OCI-LY1 (cell line): ENCODE measurements at regions not wholly inside any gene's neighbourhood (a gene's known extent, or its start where the extent isn't known, plus 50 kb on each side); places are given as distances from the start of the nearest gene placed in this dataset.

Experiments used
- H2AFZ ChIP-seq: fragments of 200-600 bp; sonication (generic), shearing (Covaris generic); 2 replicates; pipeline ENCODE4 v1.6.0; 2014; ENCODE audit warnings: antibody characterized with exemption, mild to moderate bottlenecking, low read length
- H3F3A ChIP-seq: fragments of 200-600 bp; sonication (generic), shearing (Covaris generic); 2 replicates; pipeline ENCODE4 v1.6.0; 2014; ENCODE audit warnings: mild to moderate bottlenecking, antibody characterized with exemption, low read length, moderate library complexity; ENCODE audit not compliant: insufficient read depth
- H3K27ac ChIP-seq: fragments of 200-600 bp; sonication (generic); 2 replicates; pipeline ENCODE4 v1.5.1; 2014; ENCODE audit warnings: low read length, mixed run types, mild to moderate bottlenecking, low read depth; ENCODE audit not compliant: poor library complexity, severe bottlenecking
- H3K27me3 ChIP-seq: fragments of 200-600 bp; sonication (generic); 2 replicates; pipeline ENCODE4 v1.6.0; 2014; ENCODE audit warnings: antibody characterized with exemption, mild to moderate bottlenecking, low read length, moderate library complexity; ENCODE audit not compliant: insufficient read depth
- H3K36me3 ChIP-seq: fragments of 200-600 bp; sonication (generic); 2 replicates; pipeline ENCODE4 v1.6.1; 2014; ENCODE audit warnings: mild to moderate bottlenecking, antibody characterized with exemption, low read length, moderate library complexity, mixed read lengths; ENCODE audit not compliant: insufficient read depth
- H3K4me1 ChIP-seq: fragments of 200-600 bp; sonication (generic); 2 replicates; pipeline ENCODE4 v1.5.1; 2014; ENCODE audit warnings: mild to moderate bottlenecking, low read length, moderate library complexity; ENCODE audit not compliant: insufficient read depth, severe bottlenecking
- H3K4me2 ChIP-seq: fragments of 200-600 bp; sonication (generic), shearing (Covaris generic); 2 replicates; pipeline ENCODE4 v1.6.1; 2014; ENCODE audit warnings: low read length
- H3K4me3 ChIP-seq: fragments of 200-600 bp; sonication (generic); 2 replicates; pipeline ENCODE4 v1.5.1; 2014; ENCODE audit warnings: low read length, low read depth, mild to moderate bottlenecking, mixed read lengths; ENCODE audit not compliant: poor library complexity, severe bottlenecking
- H3K79me2 ChIP-seq: fragments of 200-600 bp; shearing (Covaris generic); 2 replicates; pipeline ENCODE4 v1.6.1; 2016; ENCODE audit warnings: mixed run types, low read length, mixed read lengths; ENCODE audit not compliant: insufficient read depth
- H3K9ac ChIP-seq: fragments of 200-600 bp; sonication (generic), shearing (Covaris generic); 2 replicates; pipeline ENCODE4 v1.6.1; 2014; ENCODE audit warnings: mild to moderate bottlenecking, low read length, mixed read lengths
- H3K9me2 ChIP-seq: fragments of 200-600 bp; sonication (generic), shearing (Covaris generic); 2 replicates; pipeline ENCODE4 v1.6.1; 2014; ENCODE audit warnings: low read depth, mild to moderate bottlenecking, low read length, mixed read lengths
- H3K9me3 ChIP-seq: fragments of 200-600 bp; shearing (Covaris generic); 2 replicates; pipeline ENCODE4 v1.6.1; 2014; ENCODE audit warnings: low read length, mixed read lengths
- H4K20me1 ChIP-seq: fragments of 200-600 bp; sonication (generic), shearing (Covaris generic); 2 replicates; pipeline ENCODE4 v1.6.0; 2016; ENCODE audit warnings: mild to moderate bottlenecking, low read length; ENCODE audit not compliant: insufficient read depth
- EZH2 ChIP-seq: fragments of 200-600 bp; sonication (generic), shearing (Covaris generic); IDR thresholded peaks from 2 replicates; pipeline ENCODE4 v1.8.0; 2017; ENCODE audit warnings: borderline replicate concordance, mixed run types, mild to moderate bottlenecking, antibody characterized with exemption, low read length, moderate library complexity, mixed read lengths
- TF ChIP-seq, protein P1 (sequence below): fragments of 200-600 bp; sonication (generic), shearing (Covaris generic); IDR thresholded peaks from 2 replicates; pipeline ENCODE4 v1.5.1; 2017; ENCODE audit warnings: mild to moderate bottlenecking, antibody characterized with exemption, low read length, moderate library complexity, mixed read lengths

DNA sequence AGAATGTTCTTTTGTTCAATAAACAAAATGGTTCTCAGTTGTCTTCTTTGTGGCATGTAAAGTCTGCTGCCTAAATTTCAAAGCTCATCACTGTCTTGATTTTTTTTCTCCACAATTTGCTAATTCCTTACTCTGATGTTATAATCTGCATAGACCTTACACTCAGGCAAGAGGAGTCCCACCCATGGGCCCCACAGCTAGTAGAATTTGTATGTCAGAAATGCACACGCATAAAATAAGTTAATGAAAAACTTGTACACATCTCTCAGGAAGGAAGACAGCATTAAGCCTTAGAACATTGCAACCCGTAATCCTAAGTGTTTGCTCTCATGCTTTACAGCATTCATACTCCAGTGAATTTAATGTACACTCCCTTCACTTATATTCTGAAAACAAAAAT, 280.8 kb downstream of the ATXN7L3B start:
- H3K9ac ChIP-seq, result no peak overlapping the region
- no peak overlapping the region for H3K4me3 ChIP-seq
- no peaks in the 10 kb centered on the region for H3F3A ChIP-seq
- no peak overlapping the region for H3K27ac ChIP-seq
- H4K20me1 ChIP-seq, result no peaks in the 10 kb centered on the region
- no peaks in the 10 kb centered on the region for H3K4me1 ChIP-seq
- TF ChIP-seq, protein P1, sequence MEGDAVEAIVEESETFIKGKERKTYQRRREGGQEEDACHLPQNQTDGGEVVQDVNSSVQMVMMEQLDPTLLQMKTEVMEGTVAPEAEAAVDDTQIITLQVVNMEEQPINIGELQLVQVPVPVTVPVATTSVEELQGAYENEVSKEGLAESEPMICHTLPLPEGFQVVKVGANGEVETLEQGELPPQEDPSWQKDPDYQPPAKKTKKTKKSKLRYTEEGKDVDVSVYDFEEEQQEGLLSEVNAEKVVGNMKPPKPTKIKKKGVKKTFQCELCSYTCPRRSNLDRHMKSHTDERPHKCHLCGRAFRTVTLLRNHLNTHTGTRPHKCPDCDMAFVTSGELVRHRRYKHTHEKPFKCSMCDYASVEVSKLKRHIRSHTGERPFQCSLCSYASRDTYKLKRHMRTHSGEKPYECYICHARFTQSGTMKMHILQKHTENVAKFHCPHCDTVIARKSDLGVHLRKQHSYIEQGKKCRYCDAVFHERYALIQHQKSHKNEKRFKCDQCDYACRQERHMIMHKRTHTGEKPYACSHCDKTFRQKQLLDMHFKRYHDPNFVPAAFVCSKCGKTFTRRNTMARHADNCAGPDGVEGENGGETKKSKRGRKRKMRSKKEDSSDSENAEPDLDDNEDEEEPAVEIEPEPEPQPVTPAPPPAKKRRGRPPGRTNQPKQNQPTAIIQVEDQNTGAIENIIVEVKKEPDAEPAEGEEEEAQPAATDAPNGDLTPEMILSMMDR, result no peak
- no peak for TF ChIP-seq EZH2
- no peaks in the 10 kb centered on the region for H3K9me2 ChIP-seq
- H3K9me3 ChIP-seq, result no peaks in the 10 kb centered on the region
- H3K27me3 ChIP-seq, result no peaks in the 10 kb centered on the region
- H3K4me2 ChIP-seq, result no peak overlapping the region
- H2AFZ ChIP-seq, result no peak overlapping the region
- no peaks in the 10 kb centered on the region for H3K36me3 ChIP-seq
- H3K79me2 ChIP-seq, result no peaks in the 10 kb centered on the region

GRCh38 chr12:74820324-74820723, 282.7 kb downstream of the ATXN7L3B start:
- Histone ChIP-seq H3K79me2 (no peaks in the 10 kb centered on the region), H3K27ac (no peak overlapping the region), H4K20me1 (no peaks in the 10 kb centered on the region), H3K9me3 (no peaks in the 10 kb centered on the region), H3K4me3 (no peak overlapping the region), H3F3A (no peaks in the 10 kb centered on the region), H3K9ac (no peak overlapping the region), H2AFZ (no peak overlapping the region), H3K36me3 (no peaks in the 10 kb centered on the region), H3K9me2 (no peaks in the 10 kb centered on the region), H3K4me2 (no peak overlapping the region), H3K27me3 (no peaks in the 10 kb centered on the region), H3K4me1 (no peaks in the 10 kb centered on the region)
- TF ChIP-seq EZH2, result no peak
- TF ChIP-seq, protein P1, result no peak

- Histone ChIP-seq H3K79me2 (no peaks in the 10 kb centered on the region), H3K4me1 (no peaks in the 10 kb centered on the region), H3K36me3 (no peaks in the 10 kb centered on the region), H4K20me1 (no peaks in the 10 kb centered on the region), H3K4me3 (no peak overlapping the region), H3K9me2 (no peaks in the 10 kb centered on the region), H3K9me3 (no peaks in the 10 kb centered on the region), H3K9ac (no peak overlapping the region), H3F3A (no peaks in the 10 kb centered on the region), H2AFZ (no peak overlapping the region), H3K27ac (no peak overlapping the region), H3K27me3 (no peaks in the 10 kb centered on the region), H3K4me2 (no peak overlapping the region)
- TF ChIP-seq, protein P1, result no peak
- TF ChIP-seq EZH2, result no peak
Observed at GRCh38 chr12:74836567-74836966, 298.9 kb downstream of the ATXN7L3B start.
